D721Med (cell line): ENCODE measurements at regions not wholly inside any gene's neighbourhood (a gene's known extent, or its start where the extent isn't known, plus 50 kb on each side); places are given as distances from the start of the nearest gene placed in this dataset.

Experiments used
- DNase-seq: peaks from one replicate; pipeline ENCODE4 v3.0.0; 2011; ENCODE audit warnings: low spot score; ENCODE audit not compliant: insufficient read length
- FAIRE-seq: peaks from 2 replicates; lab custom pipeline; 2011; peaks lifted over from hg19 to GRCh38; lab: Jason Lieb, UNC
- CTCF ChIP-seq: IDR thresholded peaks from 2 replicates; pipeline ENCODE4 v1.5.1; 2012; ENCODE audit warnings: mild to moderate bottlenecking, control low read depth; ENCODE audit not compliant: insufficient read depth; ENCODE audit errors: missing control alignments

GRCh38 chr2:196268025-196268424 is 96.6 kb upstream of the STK17B start:
- FAIRE-seq: no peak
- DNase-seq: no peak
- no peak for TF ChIP-seq CTCF

- TF ChIP-seq CTCF: no peak
- DNase-seq: no peak
- FAIRE-seq: no peak
Observed at GRCh38 chr2:196268538-196269338, 97.4 kb upstream of the STK17B start.

- no peak for FAIRE-seq
- no peak for TF ChIP-seq CTCF
- no peak for DNase-seq
Observed at GRCh38 chr2:196271795-196272194, 100.4 kb upstream of the STK17B start.

GRCh38 chr2:196274387-196274809 is 103.0 kb upstream of the STK17B start:
- DNase-seq: no peak
- FAIRE-seq: no peak
- no peak for TF ChIP-seq CTCF

GRCh38 chr2:196275646-196276352 is 104.4 kb upstream of the STK17B start:
- no peak for FAIRE-seq
- TF ChIP-seq CTCF: no peak
- DNase-seq: no peak

GRCh38 chr2:196276421-196276820 is 105.0 kb upstream of the STK17B start:
- TF ChIP-seq CTCF: no peak
- DNase-seq (no peak), FAIRE-seq (no peak)

GRCh38 chr2:196277002-196277401 is 105.6 kb upstream of the STK17B start:
- TF ChIP-seq CTCF: peak; percentile 30
- FAIRE-seq (no peak), DNase-seq (no peak)
